GM12878 (cell line): ENCODE measurements at regions not wholly inside any gene's neighbourhood (a gene's known extent, or its start where the extent isn't known, plus 50 kb on each side); places are given as distances from the start of the nearest gene placed in this dataset.

Source experiments
- BCL11A ChIP-seq: IDR thresholded peaks from 2 replicates; pipeline ENCODE4 v1.6.1; 2011; ENCODE audit warnings: low read depth, low read length
- CBFB ChIP-seq: IDR thresholded peaks from 2 replicates; pipeline ENCODE4 v1.6.1; 2016; ENCODE audit warnings: antibody characterized with exemption, low read depth
- CBX5 ChIP-seq: sonication (generic); IDR thresholded peaks from 2 replicates; pipeline ENCODE4 v1.6.1; 2016; ENCODE audit warnings: low read depth, moderate library complexity, mild to moderate bottlenecking, inconsistent platforms
- CREB1 ChIP-seq: IDR thresholded peaks from 2 replicates; pipeline ENCODE4 v1.6.1; 2012; ENCODE audit warnings: low read depth, mild to moderate bottlenecking, inconsistent platforms
- CTCF ChIP-seq, 3 experiments: IDR thresholded peaks in 2 of 3; conservative IDR thresholded peaks in 1 of 3; 2 replicates each; pipeline ENCODE4 v1.5.1; 2011; ENCODE audit warnings: low read depth in 3 of 3, low read length in 3 of 3, mild to moderate bottlenecking in 3 of 3, control low read depth in 2 of 3, moderate library complexity in 2 of 3, inconsistent platforms in 1 of 3, mixed read lengths in 1 of 3; ENCODE audit not compliant: control insufficient read depth in 2 of 3, insufficient read depth in 1 of 3; ENCODE audit errors: extremely low read depth in 1 of 3
- EGR1 ChIP-seq, 2 experiments: IDR thresholded peaks; 1 replicate in 1 of 2; 2 replicates in 1 of 2; pipeline ENCODE4 v1.6.1; 2011 to 2012; ENCODE audit warnings: low read depth in 2 of 2, low read length in 2 of 2, borderline replicate concordance in 1 of 2, mild to moderate bottlenecking in 1 of 2, moderate library complexity in 1 of 2
- FOXM1 ChIP-seq: IDR thresholded peaks from 2 replicates; pipeline ENCODE4 v1.6.1; 2012; ENCODE audit warnings: low read depth, mild to moderate bottlenecking, inconsistent platforms, low read length, moderate library complexity
- HCFC1 ChIP-seq: fragments of 150-350 bp; IDR thresholded peaks from 2 replicates; pipeline ENCODE4 v1.6.1; 2014; ENCODE audit warnings: low read length
- JUND ChIP-seq: IDR thresholded peaks from 2 replicates; pipeline ENCODE4 v1.6.1; 2012; ENCODE audit warnings: low read depth, mild to moderate bottlenecking, low read length, improper control_type of control experiment, moderate library complexity
- NFIC ChIP-seq: IDR thresholded peaks from 2 replicates; pipeline ENCODE4 v1.6.1; 2012; ENCODE audit warnings: low read depth, mild to moderate bottlenecking, inconsistent platforms, low read length, moderate library complexity
- NFYA ChIP-seq: IDR thresholded peaks from 2 replicates; pipeline ENCODE4 v1.6.1; 2011; ENCODE audit warnings: low read depth, mild to moderate bottlenecking, low read length, improper control_type of control experiment, borderline replicate concordance
- RAD21 ChIP-seq: IDR thresholded peaks from 2 replicates; pipeline ENCODE4 v1.6.1; 2011; ENCODE audit warnings: mild to moderate bottlenecking, low read depth, low read length, moderate library complexity; ENCODE audit not compliant: insufficient read depth
- RBBP5 ChIP-seq: fragments of 200-600 bp; sonication (generic); conservative IDR thresholded peaks from 2 replicates; pipeline ENCODE4 v1.6.1; 2016
- SMARCA5 ChIP-seq: fragments of 450-650 bp; IDR thresholded peaks from 2 replicates; pipeline ENCODE4 v1.6.1; 2017; ENCODE audit warnings: mild to moderate bottlenecking
- YY1 ChIP-seq: IDR thresholded peaks from 2 replicates; pipeline ENCODE4 v1.6.1; 2011; ENCODE audit warnings: low read depth, mild to moderate bottlenecking, low read length
- ZSCAN29 ChIP-seq: fragments of 450-650 bp; IDR thresholded peaks from 2 replicates; pipeline ENCODE4 v1.6.1; 2017; ENCODE audit warnings: mild to moderate bottlenecking, moderate library complexity
- TF ChIP-seq, protein P1 (sequence below): fragments of 450-650 bp; formaldehyde crosslinking; IDR thresholded peaks from 2 replicates; pipeline ENCODE4 v1.4.0; 2022; ENCODE audit warnings: mild to moderate bottlenecking, moderate library complexity

- TF ChIP-seq, protein P1, sequence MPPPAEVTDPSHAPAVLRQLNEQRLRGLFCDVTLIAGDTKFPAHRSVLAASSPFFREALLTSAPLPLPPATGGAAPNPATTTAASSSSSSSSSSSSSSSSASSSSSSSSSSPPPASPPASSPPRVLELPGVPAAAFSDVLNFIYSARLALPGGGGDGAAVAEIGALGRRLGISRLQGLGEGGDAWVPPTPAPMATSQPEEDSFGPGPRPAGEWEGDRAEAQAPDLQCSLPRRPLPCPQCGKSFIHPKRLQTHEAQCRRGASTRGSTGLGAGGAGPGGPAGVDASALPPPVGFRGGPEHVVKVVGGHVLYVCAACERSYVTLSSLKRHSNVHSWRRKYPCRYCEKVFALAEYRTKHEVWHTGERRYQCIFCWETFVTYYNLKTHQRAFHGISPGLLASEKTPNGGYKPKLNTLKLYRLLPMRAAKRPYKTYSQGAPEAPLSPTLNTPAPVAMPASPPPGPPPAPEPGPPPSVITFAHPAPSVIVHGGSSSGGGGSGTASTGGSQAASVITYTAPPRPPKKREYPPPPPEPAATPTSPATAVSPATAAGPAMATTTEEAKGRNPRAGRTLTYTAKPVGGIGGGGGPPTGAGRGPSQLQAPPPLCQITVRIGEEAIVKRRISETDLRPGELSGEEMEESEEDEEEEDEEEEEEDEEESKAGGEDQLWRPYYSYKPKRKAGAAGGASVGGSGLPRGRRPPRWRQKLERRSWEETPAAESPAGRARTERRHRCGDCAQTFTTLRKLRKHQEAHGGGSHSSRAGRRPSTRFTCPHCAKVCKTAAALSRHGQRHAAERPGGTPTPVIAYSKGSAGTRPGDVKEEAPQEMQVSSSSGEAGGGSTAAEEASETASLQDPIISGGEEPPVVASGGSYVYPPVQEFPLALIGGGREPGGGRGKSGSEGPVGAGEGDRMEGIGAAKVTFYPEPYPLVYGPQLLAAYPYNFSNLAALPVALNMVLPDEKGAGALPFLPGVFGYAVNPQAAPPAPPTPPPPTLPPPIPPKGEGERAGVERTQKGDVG (CRISPR knock-in tag): no peak
- no peak for TF ChIP-seq NFIC
- no peak for TF ChIP-seq NFYA
- no peak for TF ChIP-seq CREB1
- TF ChIP-seq CBX5: no peak
- peak; percentile 79 to 83 (median 80) for TF ChIP-seq CTCF (IDR thresholded peaks at IDR 0.05 in 2 of 3, conservative IDR thresholded peaks at IDR 0.05 in 1 of 3; ENCODE audit: control insufficient read depth in 2 of 3, extremely low read depth in 1 of 3, insufficient read depth in 1 of 3, low read depth in 3 of 3, low read length in 3 of 3)
- TF ChIP-seq JUND: no peak
- no peak for TF ChIP-seq CBFB
- TF ChIP-seq FOXM1: 0 out of 2 replicates have a peak, but pooled peaks have one; percentile 18
- 0 out of 2 replicates have a peak, but pooled peaks have one; percentile 39 for TF ChIP-seq YY1
- TF ChIP-seq RAD21: peak; percentile 99
- no peak for TF ChIP-seq SMARCA5
- no peak for TF ChIP-seq RBBP5
- no peak for TF ChIP-seq HCFC1
- no peak for TF ChIP-seq EGR1 (IDR thresholded peaks at IDR 0.05; ENCODE audit: borderline replicate concordance in 1 of 2, low read depth in 2 of 2, low read length in 2 of 2)
- no peak for TF ChIP-seq BCL11A
- no peak for TF ChIP-seq ZSCAN29
- TF ChIP-seq, all 136 proteins: peak for 7
These were observed 410.1 kb downstream of the DMRT2 start (continued) for GRCh38 chr9:1460143-1460769.
